ENCODE measurements at regions not wholly inside any gene's neighbourhood (a gene's known extent, or its start where the extent isn't known, plus 50 kb on each side); places are given as distances from the start of the nearest gene placed in this dataset.
A peak's percentile ranks its signal among the peaks of the same experiment; 100 is the strongest.

- H3K4me1 ChIP-seq: peaks cover 0 to 58% (median 24%) of the 10 kb centered on the region in 4 donors
- DNase-seq (ENCODE audit: low spot score in 2 of 2): no peak
- no peaks in the 10 kb centered on the region for H3K9me3 ChIP-seq
- no peaks in the 10 kb centered on the region for H3K36me3 ChIP-seq
- no peaks in the 10 kb centered on the region for H3K27me3 ChIP-seq
- no peak overlapping the region for H3K4me3 ChIP-seq
- peak in 1 of 2 donors; percentile 25 for TF ChIP-seq EP300 (IDR thresholded peaks at IDR 0.05)
- TF ChIP-seq CTCF (IDR thresholded peaks at IDR 0.05): no peak
- TF ChIP-seq POLR2A (IDR thresholded peaks at IDR 0.05): no peak
- H3K27ac ChIP-seq: peak overlapping the region; percentile 25 to 95 (median 66)
- 61 to 69% methylated on average over 7 of the region's 7 CpGs for WGBS, 2 donors
Measured at GRCh38 chr2:62578803-62579640, 73.0 kb upstream of the TMEM17 start.

GRCh38 chr2:62577994-62578781 lies 72.2 kb upstream of the TMEM17 start:
- Histone ChIP-seq H3K27ac (peak overlapping the region; percentile 8 to 95 (median 66)), H3K4me1 (peaks cover 0 to 65% (median 27%) of the 10 kb centered on the region in 4 donors), H3K4me3 (no peak overlapping the region), H3K27me3 (no peaks in the 10 kb centered on the region), H3K36me3 (no peaks in the 10 kb centered on the region), H3K9me3 (no peaks in the 10 kb centered on the region)
- TF ChIP-seq CTCF (IDR thresholded peaks at IDR 0.05): no peak
- TF ChIP-seq EP300 (IDR thresholded peaks at IDR 0.05): no peak
- TF ChIP-seq POLR2A (IDR thresholded peaks at IDR 0.05): no peak
- whole genome bisulfite sequencing, 2 donors: 16 to 20% methylated on average over 2 of the region's 2 CpGs
- no peak for DNase-seq (ENCODE audit: low spot score in 2 of 2)

GRCh38 chr2:62576276-62576939 lies 70.4 kb upstream of the TMEM17 start:
- TF ChIP-seq POLR2A (IDR thresholded peaks at IDR 0.05) (no peak), EP300 (IDR thresholded peaks at IDR 0.05) (no peak), CTCF (IDR thresholded peaks at IDR 0.05) (no peak)
- Histone ChIP-seq H3K36me3 (no peaks in the 10 kb centered on the region), H3K4me1 (peaks cover 0 to 75% (median 30%) of the 10 kb centered on the region in 4 donors), H3K27me3 (no peaks in the 10 kb centered on the region), H3K4me3 (no peak overlapping the region), H3K27ac (peak overlapping the region; percentile 24 to 95 (median 77)), H3K9me3 (no peaks in the 10 kb centered on the region)
- DNase-seq (ENCODE audit: low spot score in 2 of 2): no peak
- WGBS, 2 donors: 53 to 60% methylated on average over 2 of the region's 2 CpGs

GRCh38 chr2:62573936-62574335 lies 67.9 kb upstream of the TMEM17 start:
- Histone ChIP-seq H3K27ac (peak overlapping the region; percentile 72 to 95 (median 78)), H3K36me3 (no peaks in the 10 kb centered on the region), H3K9me3 (no peaks in the 10 kb centered on the region), H3K4me3 (no peak overlapping the region), H3K4me1 (peaks cover 0 to 91% (median 41%) of the 10 kb centered on the region in 4 donors), H3K27me3 (no peaks in the 10 kb centered on the region)
- TF ChIP-seq EP300 (IDR thresholded peaks at IDR 0.05) (no peak), POLR2A (IDR thresholded peaks at IDR 0.05) (no peak), CTCF (IDR thresholded peaks at IDR 0.05) (no peak)
- no peak for DNase-seq (ENCODE audit: low spot score in 2 of 2)
